ENCODE measurements at regions not wholly inside any gene's neighbourhood (a gene's known extent, or its start where the extent isn't known, plus 50 kb on each side); places are given as distances from the start of the nearest gene placed in this dataset.
A peak's percentile ranks its signal among the peaks of the same experiment; 100 is the strongest.

- no peak for FAIRE-seq
- no peak for DNase-seq (ENCODE audit: low spot score in 2 of 2)
Measured at GRCh38 chr17:69605571-69605970, 191.1 kb downstream of the MAP2K6 start.

GRCh38 chr17:69606142-69606800 lies 191.8 kb downstream of the MAP2K6 start:
- FAIRE-seq, result no peak
- DNase-seq (ENCODE audit: low spot score in 2 of 2), result no peak

- FAIRE-seq (no peak), DNase-seq (ENCODE audit: low spot score in 2 of 2) (peak; percentile 19 to 43)
Measured at GRCh38 chr17:69607162-69607834, 192.8 kb downstream of the MAP2K6 start.

GRCh38 chr17:69608141-69608540 lies 193.6 kb downstream of the MAP2K6 start:
- no peak for DNase-seq (ENCODE audit: low spot score in 2 of 2)

GRCh38 chr17:69608808-69609472 lies 194.4 kb downstream of the MAP2K6 start:
- no peak for DNase-seq (ENCODE audit: low spot score in 2 of 2)
- FAIRE-seq, result no peak

More at GRCh38 chr17:69608141-69608540, 193.6 kb downstream of the MAP2K6 start:
- FAIRE-seq, result no peak

GRCh38 chr17:69609473-69610305 lies 195.2 kb downstream of the MAP2K6 start:
- FAIRE-seq (no peak), DNase-seq (ENCODE audit: low spot score in 2 of 2) (no peak)

- FAIRE-seq, result no peak
Measured at GRCh38 chr17:69620363-69620762, 205.9 kb downstream of the MAP2K6 start.

GRCh38 chr17:69625474-69625873 lies 211.0 kb downstream of the MAP2K6 start:
- DNase-seq (ENCODE audit: low spot score in 2 of 2) (no peak), FAIRE-seq (no peak)

More at GRCh38 chr17:69620363-69620762, 205.9 kb downstream of the MAP2K6 start:
- DNase-seq (ENCODE audit: low spot score in 2 of 2), result no peak

- FAIRE-seq (no peak), DNase-seq (ENCODE audit: low spot score in 2 of 2) (no peak)
Measured at GRCh38 chr17:69630056-69630635, 215.6 kb downstream of the MAP2K6 start.

- DNase-seq (ENCODE audit: low spot score in 2 of 2) (no peak), FAIRE-seq (no peak)
Measured at GRCh38 chr17:69634844-69635243, 220.3 kb downstream of the MAP2K6 start.

- DNase-seq (ENCODE audit: low spot score in 2 of 2) (no peak), FAIRE-seq (no peak)
Measured at GRCh38 chr17:69637446-69638156, 223.1 kb downstream of the MAP2K6 start.

GRCh38 chr17:69639096-69639495 lies 224.6 kb downstream of the MAP2K6 start:
- DNase-seq (ENCODE audit: low spot score in 2 of 2) (no peak), FAIRE-seq (no peak)

- DNase-seq (ENCODE audit: low spot score in 2 of 2), result no peak
- FAIRE-seq, result no peak
Measured at GRCh38 chr17:69640073-69640472, 225.6 kb downstream of the MAP2K6 start.

GRCh38 chr17:69643686-69644085 lies 229.2 kb downstream of the MAP2K6 start:
- DNase-seq (ENCODE audit: low spot score in 2 of 2), result no peak
- FAIRE-seq, result no peak

- FAIRE-seq (no peak), DNase-seq (ENCODE audit: low spot score in 2 of 2) (no peak)
Measured at GRCh38 chr17:69646729-69647128, 232.2 kb downstream of the MAP2K6 start.

GRCh38 chr17:69650881-69651280 lies 236.4 kb downstream of the MAP2K6 start:
- no peak for DNase-seq (ENCODE audit: low spot score in 2 of 2)
- FAIRE-seq, result no peak

- FAIRE-seq, result no peak
Measured at GRCh38 chr17:69651921-69652320, 237.4 kb downstream of the MAP2K6 start.

GRCh38 chr17:69654981-69655855 lies 240.7 kb downstream of the MAP2K6 start:
- FAIRE-seq (no peak), DNase-seq (ENCODE audit: low spot score in 2 of 2) (no peak)

More at GRCh38 chr17:69651921-69652320, 237.4 kb downstream of the MAP2K6 start:
- DNase-seq (ENCODE audit: low spot score in 2 of 2), result no peak

GRCh38 chr17:69655902-69656301 lies 241.4 kb downstream of the MAP2K6 start:
- DNase-seq (ENCODE audit: low spot score in 2 of 2) (no peak), FAIRE-seq (no peak)
